Erythroblast (primary cell): ENCODE measurements at regions not wholly inside any gene's neighbourhood (a gene's known extent, or its start where the extent isn't known, plus 50 kb on each side); places are given as distances from the start of the nearest gene placed in this dataset.

Experiments
- GATA1 ChIP-seq: IDR thresholded peaks from 2 replicates; pipeline ENCODE4 v1.6.1; 2011; ENCODE audit warnings: low read depth, mild to moderate bottlenecking, control low read depth, low read length, moderate library complexity
- POLR2A ChIP-seq: IDR thresholded peaks from 2 replicates; pipeline ENCODE4 v1.6.1; 2011; ENCODE audit warnings: mild to moderate bottlenecking, low read length

- TF ChIP-seq POLR2A (no peak), GATA1 (no peak)
Observed at GRCh38 chr16:31764103-31764502, 109.5 kb upstream of the ZNF267 start.
